H1 (cell line): ENCODE measurements at regions not wholly inside any gene's neighbourhood (a gene's known extent, or its start where the extent isn't known, plus 50 kb on each side); places are given as distances from the start of the nearest gene placed in this dataset.

Source experiments
- CTCF ChIA-PET: fragments of 300-600 bp; sonication (Branson Sonifier 250); formaldehyde crosslinking; loops from one replicate; lab custom pipeline; 2021; ENCODE audit not compliant: partially characterized antibody; lab: Charles Lee
- POLR2A ChIA-PET: fragments of 300-600 bp; sonication (Branson Sonifier 250); formaldehyde crosslinking; loops from one replicate; lab custom pipeline; 2021; ENCODE audit warnings: inconsistent platforms; ENCODE audit not compliant: partially characterized antibody; lab: Charles Lee
- DNase-seq, 2 experiments: peaks; one replicate each; pipeline versions ENCODE4 v3.0.0 to v3.0.0-alpha.2; 2010 to 2022; ENCODE audit warnings: low spot score in 2 of 2, low read depth in 1 of 2, mixed read lengths in 1 of 2
- FAIRE-seq: peaks from 2 replicates; lab custom pipeline; 2011; peaks lifted over from hg19 to GRCh38; lab: Jason Lieb, UNC
- H2AFZ ChIP-seq: 2 replicates; pipeline ENCODE4 v1.8.1; 2012; ENCODE audit warnings: low read length, inconsistent platforms
- H2AK5ac ChIP-seq: 2 replicates; pipeline ENCODE4 v1.6.1; 2013; ENCODE audit warnings: low read depth, low read length
- H2BK120ac ChIP-seq: replicated peaks from 2 replicates; pipeline ENCODE3; 2013; ENCODE audit warnings: low read depth, low read length, inconsistent platforms
- H2BK12ac ChIP-seq: 2 replicates; pipeline ENCODE4 v1.6.1; 2013; ENCODE audit warnings: low read depth, low read length
- H2BK15ac ChIP-seq: 2 replicates; pipeline ENCODE4 v1.6.1; 2013; ENCODE audit warnings: low read length
- H2BK20ac ChIP-seq: 2 replicates; pipeline ENCODE4 v1.6.1; 2013; ENCODE audit warnings: low read length
- H2BK5ac ChIP-seq: 2 replicates; pipeline ENCODE4 v1.6.1; 2013; ENCODE audit warnings: low read depth, low read length
- H3K14ac ChIP-seq: 2 replicates; pipeline ENCODE4 v1.6.1; 2013; ENCODE audit warnings: inconsistent platforms; ENCODE audit not compliant: insufficient read length
- H3K18ac ChIP-seq: 2 replicates; pipeline ENCODE4 v1.6.1; 2013; ENCODE audit warnings: low read length; ENCODE audit errors: extremely low read depth
- H3K23ac ChIP-seq: 2 replicates; pipeline ENCODE4 v1.6.1; 2013; ENCODE audit warnings: inconsistent platforms; ENCODE audit not compliant: insufficient read length
- H3K23me2 ChIP-seq: 2 replicates; pipeline ENCODE4 v1.6.1; 2013; ENCODE audit warnings: low read depth, low read length
- H3K27ac ChIP-seq: 2 replicates; pipeline ENCODE4 v1.6.1; 2011; ENCODE audit warnings: low read depth, low read length, inconsistent platforms
- H3K27me3 ChIP-seq, 4 experiments: replicated peaks in 1 of 4; 1 replicate in 1 of 4; 2 replicates in 3 of 4; pipeline versions ENCODE4 v1.6.1 to v1.8.1; 2011 to 2013; ENCODE audit warnings: low read length in 3 of 4, mild to moderate bottlenecking in 3 of 4, inconsistent platforms in 2 of 4, mixed read lengths in 2 of 4, moderate library complexity in 1 of 4; ENCODE audit not compliant: control insufficient read depth in 3 of 4, insufficient read depth in 3 of 4; ENCODE audit errors: extremely low read depth in 1 of 4
- H3K36me3 ChIP-seq, 4 experiments: 2 replicates each; pipeline versions ENCODE4 v1.6.1 to v1.8.1; 2011 to 2013; ENCODE audit warnings: mild to moderate bottlenecking in 4 of 4, low read length in 3 of 4, moderate library complexity in 2 of 4, control low read depth in 1 of 4, inconsistent platforms in 1 of 4; ENCODE audit not compliant: insufficient read depth in 4 of 4, control insufficient read depth in 2 of 4
- H3K4ac ChIP-seq: replicated peaks from 2 replicates; pipeline ENCODE3; 2013; ENCODE audit warnings: low read length, low read depth, mixed read lengths, inconsistent platforms; ENCODE audit not compliant: insufficient read length
- H3K4me1 ChIP-seq, 4 experiments: replicated peaks in 1 of 4; 1 replicate in 1 of 4; 2 replicates in 3 of 4; pipeline versions ENCODE4 v1.6.1 to v1.8.1; 2011 to 2013; ENCODE audit warnings: low read length in 3 of 4, inconsistent platforms in 2 of 4, mixed read lengths in 1 of 4; ENCODE audit not compliant: insufficient read depth in 4 of 4, control insufficient read depth in 3 of 4
- H3K4me2 ChIP-seq, 2 experiments: 2 replicates each; pipeline versions ENCODE4 v1.6.1 to v1.8.1; 2011 to 2013; ENCODE audit warnings: low read depth in 2 of 2, low read length in 2 of 2, control low read depth in 1 of 2, inconsistent platforms in 1 of 2, mild to moderate bottlenecking in 1 of 2; ENCODE audit not compliant: insufficient read depth in 1 of 2
- H3K4me3 ChIP-seq, 4 experiments: fragments of 200-600, 300-600 bp in 1 of 4; sonication (generic), shearing (Covaris generic), sonication (Bioruptor Twin) in 1 of 4; 2 replicates each; pipeline versions ENCODE4 v1.5.1 to v1.8.1; 2011 to 2016; ENCODE audit warnings: low read length in 4 of 4, low read depth in 3 of 4, control low read depth in 2 of 4, inconsistent platforms in 2 of 4, mild to moderate bottlenecking in 2 of 4, mixed read lengths in 1 of 4, moderate library complexity in 1 of 4; ENCODE audit not compliant: insufficient read depth in 2 of 4; ENCODE audit errors: extremely low read depth in 1 of 4
- H3K56ac ChIP-seq: replicated peaks from 2 replicates; pipeline ENCODE3; 2013; ENCODE audit warnings: low read depth, mild to moderate bottlenecking, mixed read lengths, low read length, inconsistent platforms; ENCODE audit not compliant: insufficient read length
- H3K79me1 ChIP-seq: 2 replicates; pipeline ENCODE4 v1.6.1; 2013; ENCODE audit warnings: low read depth, low read length, control low read depth
- H3K79me2 ChIP-seq, 2 experiments: 2 replicates each; pipeline versions ENCODE4 v1.6.1 to v1.8.1; 2012 to 2013; ENCODE audit warnings: low read length in 2 of 2, mild to moderate bottlenecking in 2 of 2, inconsistent platforms in 1 of 2; ENCODE audit not compliant: insufficient read depth in 2 of 2, control insufficient read depth in 1 of 2
- H3K9ac ChIP-seq, 4 experiments: replicated peaks in 1 of 4; 1 replicate in 1 of 4; 2 replicates in 3 of 4; pipeline versions ENCODE4 v1.6.1 to v1.8.1; 2011 to 2013; ENCODE audit warnings: low read depth in 3 of 4, low read length in 3 of 4, control low read depth in 2 of 4, mild to moderate bottlenecking in 2 of 4, moderate library complexity in 2 of 4, inconsistent platforms in 1 of 4; ENCODE audit errors: extremely low read depth in 1 of 4
- H3K9me3 ChIP-seq, 2 experiments: 2 replicates each; pipeline versions ENCODE4 v1.6.1 to v1.8.1; 2012 to 2013; ENCODE audit warnings: mild to moderate bottlenecking in 2 of 2, moderate library complexity in 2 of 2, control low read depth in 1 of 2, inconsistent platforms in 1 of 2, low read depth in 1 of 2, low read length in 1 of 2, mixed read lengths in 1 of 2; ENCODE audit not compliant: insufficient read depth in 2 of 2
- H4K20me1 ChIP-seq, 2 experiments: replicated peaks in 1 of 2; 2 replicates each; pipeline versions ENCODE3 to v1.8.1; 2011 to 2013; ENCODE audit warnings: inconsistent platforms in 2 of 2, low read length in 2 of 2, mild to moderate bottlenecking in 1 of 2; ENCODE audit not compliant: insufficient read depth in 2 of 2, control insufficient read depth in 1 of 2
- H4K5ac ChIP-seq: 2 replicates; pipeline ENCODE4 v1.6.1; 2013; ENCODE audit warnings: low read length, low read depth, mixed read lengths, inconsistent platforms; ENCODE audit not compliant: insufficient read length
- H4K8ac ChIP-seq: 2 replicates; pipeline ENCODE4 v1.8.0; 2013; ENCODE audit warnings: mild to moderate bottlenecking, moderate library complexity, low read length, inconsistent platforms; ENCODE audit not compliant: insufficient read depth; ENCODE audit errors: extremely low read depth
- H4K91ac ChIP-seq: replicated peaks from 2 replicates; pipeline ENCODE3; 2013; ENCODE audit warnings: low read length, mixed read lengths, inconsistent platforms; ENCODE audit not compliant: insufficient read length
- CHD2 ChIP-seq: IDR thresholded peaks from 2 replicates; pipeline ENCODE4 v1.6.1; 2012; ENCODE audit warnings: low read length, improper control_type of control experiment
- EP300 ChIP-seq, 2 experiments: IDR thresholded peaks; 1 replicate in 1 of 2; 2 replicates in 1 of 2; pipeline ENCODE4 v1.6.1; 2011 to 2012; ENCODE audit warnings: low read depth in 2 of 2, low read length in 2 of 2, mild to moderate bottlenecking in 2 of 2, borderline replicate concordance in 1 of 2, inconsistent platforms in 1 of 2, moderate library complexity in 1 of 2
- KDM1A ChIP-seq: fragments of 200-600, 300-600 bp; sonication (generic); IDR thresholded peaks from 2 replicates; pipeline ENCODE4 v1.7.1; 2016; ENCODE audit warnings: mild to moderate bottlenecking, low read length, borderline replicate concordance
- POLR2A ChIP-seq, 2 experiments: IDR thresholded peaks; 1 replicate in 1 of 2; 2 replicates in 1 of 2; pipeline ENCODE4 v1.6.1; 2011; ENCODE audit warnings: low read depth in 2 of 2, low read length in 2 of 2, mild to moderate bottlenecking in 2 of 2; ENCODE audit errors: control extremely low read depth in 1 of 2
- SIX5 ChIP-seq: IDR thresholded peaks from 2 replicates; pipeline ENCODE4 v1.6.1; 2011; ENCODE audit warnings: mild to moderate bottlenecking, low read depth, low read length
- ZNF274 ChIP-seq: IDR thresholded peaks from 2 replicates; pipeline ENCODE4 v1.7.0; 2012; ENCODE audit warnings: low read length, borderline replicate concordance; ENCODE audit errors: extremely low read depth
- WGBS, 2 experiments: shearing (Covaris generic) in 1 of 2; methylation state at CpG; one replicate each; pipeline versions ENCODE4 v1.1.6 to v1.1.7; 2013 to 2015; ENCODE audit warnings: low lambda C conversion rate in 2 of 2, mixed read lengths in 2 of 2, inconsistent platforms in 1 of 2, low coverage in 1 of 2, missing lambda C conversion rate in 1 of 2; ENCODE audit not compliant: insufficient replicate concordance in 2 of 2, insufficient coverage in 1 of 2, insufficient read length in 1 of 2; ENCODE audit errors: extremely low coverage in 1 of 2, missing lambda C conversion rate in 1 of 2; 5-methylcytosine and 5-hydroxymethylcytosine counted together

DNA sequence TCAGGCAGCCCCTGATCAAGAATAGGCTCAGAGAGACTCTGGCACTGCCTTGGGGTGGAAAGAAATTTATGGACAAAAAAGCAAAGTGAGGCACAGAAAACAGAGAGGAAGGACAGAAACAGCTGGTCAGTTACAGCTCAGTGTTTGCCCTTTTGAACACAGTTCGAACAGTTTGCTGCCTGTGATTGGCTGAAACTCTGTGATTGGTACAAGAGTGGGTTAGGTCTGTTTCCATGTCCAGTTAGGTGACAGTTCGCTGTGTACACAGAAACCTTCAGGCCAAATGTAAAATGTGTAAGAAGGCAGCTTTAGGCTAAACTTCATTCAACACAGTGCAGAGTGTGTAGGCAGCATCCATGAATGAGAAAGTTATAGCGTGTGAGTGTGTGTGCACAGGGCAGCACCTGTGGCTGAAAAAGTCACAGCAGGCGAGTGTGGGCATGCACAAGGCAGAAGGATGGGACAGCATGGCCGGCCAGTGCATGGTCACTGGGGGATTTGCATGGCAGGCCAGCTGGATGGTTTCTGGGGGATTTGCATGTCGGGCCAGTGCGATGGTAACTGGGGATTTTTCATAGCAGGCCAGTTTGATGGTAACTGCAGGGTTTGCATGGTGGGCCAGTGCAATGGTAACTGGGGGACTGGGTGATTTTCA is 75.4 kb upstream of the FRMD1 start:
- no peak overlapping the region for H3K18ac ChIP-seq
- no peak overlapping the region for H2AK5ac ChIP-seq
- no peaks in the 10 kb centered on the region for H3K9me3 ChIP-seq
- no peak overlapping the region for H2BK15ac ChIP-seq
- H3K4me3 ChIP-seq: no peak overlapping the region
- ChIA-PET CTCF (interaction anchor here (0.6 to 1.3 kb wide), 7 partner anchors 12 to 253 kb away, joined by 3 to 5 read pairs (median 3); partner anchors contain the start of gene DACT2), POLR2A (interaction anchor here (1.0 to 1.6 kb wide), 2 partner anchors 14 to 21 kb away, joined by 3 to 4 read pairs; no protein-coding TSS in a partner anchor)
- H3K14ac ChIP-seq: no peak overlapping the region
- H3K27me3 ChIP-seq: peaks cover 0 to 2% (median 0%) of the 10 kb centered on the region in 4 experiments; a peak in 1 of 7 replicates
- no peak overlapping the region for H3K23ac ChIP-seq
- no peaks in the 10 kb centered on the region for H3K79me2 ChIP-seq
- H4K20me1 ChIP-seq: no peaks in the 10 kb centered on the region
- no peak overlapping the region for H2BK120ac ChIP-seq
- no peaks in the 10 kb centered on the region; the same call in 1 of the 2 replicates for H3K23me2 ChIP-seq
- no peak for FAIRE-seq
- H3K79me1 ChIP-seq: no peaks in the 10 kb centered on the region
- 86% methylated on average over 7 of the region's 7 CpGs; no CpG with 5 or more reads in 1 of the 2 experiments for WGBS, 2 experiments
- no peaks in the 10 kb centered on the region for H3K36me3 ChIP-seq
- no peak overlapping the region for H2BK5ac ChIP-seq
- peak overlapping the region; percentile 16 for H2BK20ac ChIP-seq
- H4K5ac ChIP-seq: no peak overlapping the region
- H3K56ac ChIP-seq: no peak overlapping the region
- peak overlapping the region; percentile 89; the same call in 1 of the 2 replicates for H2BK12ac ChIP-seq
- H3K4ac ChIP-seq: no peak overlapping the region
- no peak overlapping the region for H3K9ac ChIP-seq
- no peak overlapping the region for H2AFZ ChIP-seq
- peaks cover 4 to 12% (median 9%) of the 10 kb centered on the region in 4 experiments; a peak in 6 of 7 replicates for H3K4me1 ChIP-seq
- H4K8ac ChIP-seq: no peak overlapping the region; the same call in 1 of the 2 replicates
- peak in 1 of 2 experiments; percentile 32 for DNase-seq
- no peak overlapping the region for H3K4me2 ChIP-seq
- H4K91ac ChIP-seq: no peak overlapping the region
- H3K27ac ChIP-seq: no peak overlapping the region
- no peak for TF ChIP-seq ZNF274
- no peak for TF ChIP-seq POLR2A (IDR thresholded peaks at IDR 0.05; ENCODE audit: control extremely low read depth in 1 of 2, low read depth in 2 of 2, low read length in 2 of 2)
- TF ChIP-seq EP300 (IDR thresholded peaks at IDR 0.05; ENCODE audit: borderline replicate concordance in 1 of 2, low read depth in 2 of 2, low read length in 2 of 2): no peak
- TF ChIP-seq SIX5: no peak
- TF ChIP-seq CHD2: no peak
- no peak for TF ChIP-seq KDM1A
